ENCODE measurements at regions not wholly inside any gene's neighbourhood (a gene's known extent, or its start where the extent isn't known, plus 50 kb on each side); places are given as distances from the start of the nearest gene placed in this dataset.
"Not testable (repeated sequence)": the region's sequence is repeated elsewhere in the genome, so short reads cannot be mapped to it uniquely, and the experiment has no call there.

GRCh38 chr12:63353559-63353958, 202.6 kb upstream of the AVPR1A start:
- in situ Hi-C loops (cut with MboI; ENCODE audit: low pct_ligation_motif_present in 1 of 4, low pct_unique_long_range_greater_than_20kb in 1 of 4, low sequenced_read_pairs in 3 of 4): no loop called here
- no peaks in the 10 kb centered on the region for H3K9me3 ChIP-seq
- H3K36me3 ChIP-seq: no peaks in the 10 kb centered on the region
- intact Hi-C loops (cut with DNase I; ENCODE audit: low total_unique reads): no loop called here
- H3K27me3 ChIP-seq: no peaks in the 10 kb centered on the region
- TF ChIP-seq EP300 (IDR thresholded peaks at IDR 0.05; ENCODE audit: low read depth): no peak
- no peak for TF ChIP-seq CTCF (IDR thresholded peaks at IDR 0.05)
- TF ChIP-seq POLR2AphosphoS5 (IDR thresholded peaks at IDR 0.05): no peak
- no peak for TF ChIP-seq POLR2A (IDR thresholded peaks at IDR 0.05)
- no peaks in the 10 kb centered on the region for H3K4me1 ChIP-seq
- H3K27ac ChIP-seq: no peak overlapping the region
- H3K4me3 ChIP-seq: no peak overlapping the region
- 60 to 83% methylated on average over 1 of the region's 1 CpG for WGBS, 2 donors (ENCODE audit: low coverage in 1 of 2)
- DNase-seq: no peak

GRCh38 chr12:63351370-63351769, 200.4 kb upstream of the AVPR1A start:
- DNase-seq: no peak
- H3K4me1 ChIP-seq: no peaks in the 10 kb centered on the region
- H3K36me3 ChIP-seq: no peaks in the 10 kb centered on the region
- H3K4me3 ChIP-seq: no peak overlapping the region
- H3K27me3 ChIP-seq: no peaks in the 10 kb centered on the region
- no peak overlapping the region for H3K27ac ChIP-seq
- no peaks in the 10 kb centered on the region for H3K9me3 ChIP-seq
- TF ChIP-seq POLR2A (IDR thresholded peaks at IDR 0.05): no peak
- TF ChIP-seq POLR2AphosphoS5 (IDR thresholded peaks at IDR 0.05): no peak
- no peak for TF ChIP-seq CTCF (IDR thresholded peaks at IDR 0.05)
- no peak for TF ChIP-seq EP300 (IDR thresholded peaks at IDR 0.05; ENCODE audit: low read depth)
- 46 to 70% methylated on average over 3 of the region's 3 CpGs for WGBS, 2 donors (ENCODE audit: low coverage in 1 of 2)
- intact Hi-C loops (cut with DNase I; ENCODE audit: low total_unique reads) (no loop called here), in situ Hi-C loops (cut with MboI; ENCODE audit: low pct_ligation_motif_present in 1 of 4, low pct_unique_long_range_greater_than_20kb in 1 of 4, low sequenced_read_pairs in 3 of 4) (no loop called here)

- no peak for DNase-seq
- no peaks in the 10 kb centered on the region for H3K9me3 ChIP-seq
Measured at GRCh38 chr12:63348556-63348955, 197.6 kb upstream of the AVPR1A start.

GRCh38 chr12:63337158-63337557, 186.2 kb upstream of the AVPR1A start:
- 23% methylated on average over 3 of the region's 4 CpGs; no CpG with 5 or more reads in 1 of the 2 donors for WGBS, 2 donors (ENCODE audit: low coverage in 1 of 2)
- H3K36me3 ChIP-seq; H3K4me1 ChIP-seq; in situ Hi-C loops (cut with MboI; ENCODE audit: low pct_ligation_motif_present in 1 of 4, low pct_unique_long_range_greater_than_20kb in 1 of 4, low sequenced_read_pairs in 3 of 4); H3K4me3 ChIP-seq; DNase-seq; H3K27ac ChIP-seq; intact Hi-C loops (cut with DNase I; ENCODE audit: low total_unique reads); H3K9me3 ChIP-seq; H3K27me3 ChIP-seq: not testable (repeated sequence)

More at GRCh38 chr12:63348556-63348955, 197.6 kb upstream of the AVPR1A start:
- no peak for TF ChIP-seq EP300 (IDR thresholded peaks at IDR 0.05; ENCODE audit: low read depth)
- no peak for TF ChIP-seq CTCF (IDR thresholded peaks at IDR 0.05)
- no peak for TF ChIP-seq POLR2A (IDR thresholded peaks at IDR 0.05)
- no peak for TF ChIP-seq POLR2AphosphoS5 (IDR thresholded peaks at IDR 0.05)
- Histone ChIP-seq H3K4me1 (no peaks in the 10 kb centered on the region), H3K4me3 (no peak overlapping the region), H3K27ac (no peak overlapping the region), H3K27me3 (no peaks in the 10 kb centered on the region), H3K36me3 (no peaks in the 10 kb centered on the region)
- intact Hi-C loops (cut with DNase I; ENCODE audit: low total_unique reads) (no loop called here), in situ Hi-C loops (cut with MboI; ENCODE audit: low pct_ligation_motif_present in 1 of 4, low pct_unique_long_range_greater_than_20kb in 1 of 4, low sequenced_read_pairs in 3 of 4) (no loop called here)
- WGBS, 2 donors (ENCODE audit: low coverage in 1 of 2): 57 to 73% methylated on average over 1 to 3 of the region's 3 CpGs

- no peak for TF ChIP-seq CTCF (IDR thresholded peaks at IDR 0.05)
- no peak for TF ChIP-seq POLR2AphosphoS5 (IDR thresholded peaks at IDR 0.05)
- TF ChIP-seq POLR2A (IDR thresholded peaks at IDR 0.05): no peak
- no peak for TF ChIP-seq EP300 (IDR thresholded peaks at IDR 0.05; ENCODE audit: low read depth)
- Histone ChIP-seq H3K4me1 (no peaks in the 10 kb centered on the region), H3K27ac (no peak overlapping the region), H3K4me3 (no peak overlapping the region), H3K36me3 (no peaks in the 10 kb centered on the region), H3K27me3 (no peaks in the 10 kb centered on the region), H3K9me3 (no peaks in the 10 kb centered on the region)
- intact Hi-C loops (cut with DNase I; ENCODE audit: low total_unique reads): no loop called here
- in situ Hi-C loops (cut with MboI; ENCODE audit: low pct_ligation_motif_present in 1 of 4, low pct_unique_long_range_greater_than_20kb in 1 of 4, low sequenced_read_pairs in 3 of 4): no loop called here
- DNase-seq: no peak
Measured at GRCh38 chr12:63326260-63326659, 175.3 kb upstream of the AVPR1A start.

Data from transverse colon (tissue), 4 donors.